Mononuclear cell (primary cell): ENCODE measurements at regions not wholly inside any gene's neighbourhood (a gene's known extent, or its start where the extent isn't known, plus 50 kb on each side); places are given as distances from the start of the nearest gene placed in this dataset.

Source experiments
- H3K27me3 ChIP-seq: 2 replicates; pipeline ENCODE4 v1.6.0; 2011; ENCODE audit warnings: low read length, control low read depth; ENCODE audit not compliant: insufficient read depth
- H3K4me1 ChIP-seq: 2 replicates; pipeline ENCODE4 v1.5.1; 2011; ENCODE audit warnings: mild to moderate bottlenecking, low read length, control low read depth; ENCODE audit not compliant: insufficient read depth
- H3K4me3 ChIP-seq: 2 replicates; pipeline ENCODE4 v1.5.1; 2011; ENCODE audit warnings: mild to moderate bottlenecking, low read length, moderate library complexity
- H3K9me3 ChIP-seq: 2 replicates; pipeline ENCODE4 v1.5.1; 2011; ENCODE audit warnings: low read depth, mild to moderate bottlenecking, control low read depth, low read length

GRCh38 chr14:101478796-101479410 lies 82.4 kb upstream of the DIO3 start:
- no peaks in the 10 kb centered on the region for H3K27me3 ChIP-seq
- H3K9me3 ChIP-seq = no peaks in the 10 kb centered on the region
- H3K4me3 ChIP-seq = no peak overlapping the region
- H3K4me1 ChIP-seq = no peaks in the 10 kb centered on the region

DNA sequence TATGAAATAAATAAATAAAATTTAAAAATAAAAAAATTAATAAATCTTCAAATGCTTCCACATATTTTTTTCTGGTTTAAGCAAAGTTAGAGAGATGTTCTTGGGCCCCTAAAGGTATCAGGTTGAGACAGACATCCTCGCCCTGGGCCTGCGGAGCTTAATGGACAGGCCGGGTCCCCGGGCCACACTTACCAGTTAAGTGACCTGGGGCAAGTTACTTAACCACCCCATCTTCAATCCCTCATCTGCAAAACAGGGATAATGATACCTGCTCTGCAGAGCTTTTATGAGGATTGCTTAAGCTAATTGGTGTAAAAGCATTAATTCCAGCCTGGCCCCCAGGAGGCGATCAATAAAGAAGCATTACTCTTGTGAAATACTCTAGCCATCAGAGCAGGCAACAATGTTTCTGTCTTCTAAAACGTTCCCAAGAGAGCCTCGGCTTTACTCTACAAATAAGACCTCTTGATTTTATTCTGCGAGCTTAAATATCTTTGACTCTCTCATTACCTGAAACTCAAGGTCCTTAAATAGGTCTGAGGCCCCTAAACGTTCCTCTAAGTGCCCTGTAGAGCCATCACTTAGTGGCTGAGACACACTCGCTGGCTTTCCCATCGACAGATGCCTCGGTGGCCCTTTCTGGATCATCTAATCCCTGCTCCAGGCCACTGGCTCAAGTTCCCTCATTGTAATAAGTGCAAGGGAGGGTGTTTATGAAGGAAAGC lies 81.1 kb upstream of the DIO3 start:
- Histone ChIP-seq H3K4me1 (no peaks in the 10 kb centered on the region), H3K9me3 (no peaks in the 10 kb centered on the region), H3K4me3 (no peak overlapping the region), H3K27me3 (no peaks in the 10 kb centered on the region)

GRCh38 chr14:101480747-101481530 lies 80.4 kb upstream of the DIO3 start:
- H3K27me3 ChIP-seq = peaks cover under 1% of the 10 kb centered on the region
- H3K9me3 ChIP-seq = peaks cover 3% of the 10 kb centered on the region
- H3K4me3 ChIP-seq = no peak overlapping the region
- no peaks in the 10 kb centered on the region for H3K4me1 ChIP-seq

- H3K27me3 ChIP-seq = peaks cover 3% of the 10 kb centered on the region
- H3K9me3 ChIP-seq = peaks cover 7% of the 10 kb centered on the region
- no peak overlapping the region for H3K4me3 ChIP-seq
- no peaks in the 10 kb centered on the region for H3K4me1 ChIP-seq
Measured at GRCh38 chr14:101481557-101481956, 79.7 kb upstream of the DIO3 start.

- Histone ChIP-seq H3K4me3 (no peak overlapping the region), H3K9me3 (peaks cover 10% of the 10 kb centered on the region), H3K4me1 (no peaks in the 10 kb centered on the region), H3K27me3 (peaks cover 3% of the 10 kb centered on the region)
Measured at GRCh38 chr14:101482066-101482465, 79.2 kb upstream of the DIO3 start.

DNA sequence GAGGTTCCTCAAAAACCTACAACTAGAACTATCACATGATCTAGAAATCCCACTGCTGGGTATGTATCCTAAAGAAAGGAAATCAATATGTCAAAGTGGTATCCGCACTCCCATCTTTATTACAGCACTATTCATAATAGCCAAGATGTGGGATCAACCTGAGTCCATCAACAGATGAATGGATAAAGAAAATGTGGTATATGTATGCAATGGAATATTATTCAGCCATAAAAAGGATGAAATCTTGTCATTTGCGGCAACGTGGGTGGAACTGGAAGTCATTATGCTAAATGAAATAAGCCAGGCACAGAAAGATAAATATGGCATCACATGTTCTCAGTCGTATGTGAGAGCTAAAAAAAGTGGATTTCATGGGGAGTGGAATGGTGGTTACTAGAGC lies 77.5 kb upstream of the DIO3 start:
- H3K4me1 ChIP-seq = no peaks in the 10 kb centered on the region
- no peak overlapping the region for H3K4me3 ChIP-seq
- H3K9me3 ChIP-seq = peaks cover 10% of the 10 kb centered on the region
- H3K27me3 ChIP-seq = peaks cover 5% of the 10 kb centered on the region

GRCh38 chr14:101489092-101489760 lies 72.1 kb upstream of the DIO3 start:
- Histone ChIP-seq H3K27me3 (peaks cover 5% of the 10 kb centered on the region), H3K4me3 (no peak overlapping the region), H3K4me1 (no peaks in the 10 kb centered on the region), H3K9me3 (peaks cover 10% of the 10 kb centered on the region)

GRCh38 chr14:101490771-101491170 lies 70.5 kb upstream of the DIO3 start:
- H3K9me3 ChIP-seq = peaks cover 9% of the 10 kb centered on the region
- H3K4me3 ChIP-seq = no peak overlapping the region
- H3K4me1 ChIP-seq = no peaks in the 10 kb centered on the region
- peaks cover 5% of the 10 kb centered on the region for H3K27me3 ChIP-seq

GRCh38 chr14:101491841-101492240 lies 69.5 kb upstream of the DIO3 start:
- Histone ChIP-seq H3K27me3 (peaks cover 2% of the 10 kb centered on the region), H3K9me3 (peaks cover under 1% of the 10 kb centered on the region), H3K4me3 (no peak overlapping the region), H3K4me1 (no peaks in the 10 kb centered on the region)

GRCh38 chr14:101492716-101493115 lies 68.6 kb upstream of the DIO3 start:
- peaks cover 2% of the 10 kb centered on the region for H3K27me3 ChIP-seq

GRCh38 chr14:101494826-101495225 lies 66.5 kb upstream of the DIO3 start:
- Histone ChIP-seq H3K9me3 (no peaks in the 10 kb centered on the region), H3K4me1 (no peaks in the 10 kb centered on the region), H3K27me3 (no peaks in the 10 kb centered on the region), H3K4me3 (no peak overlapping the region)

More at GRCh38 chr14:101492716-101493115, 68.6 kb upstream of the DIO3 start:
- H3K4me1 ChIP-seq = no peaks in the 10 kb centered on the region
- H3K4me3 ChIP-seq = no peak overlapping the region
- H3K9me3 ChIP-seq = no peaks in the 10 kb centered on the region

DNA sequence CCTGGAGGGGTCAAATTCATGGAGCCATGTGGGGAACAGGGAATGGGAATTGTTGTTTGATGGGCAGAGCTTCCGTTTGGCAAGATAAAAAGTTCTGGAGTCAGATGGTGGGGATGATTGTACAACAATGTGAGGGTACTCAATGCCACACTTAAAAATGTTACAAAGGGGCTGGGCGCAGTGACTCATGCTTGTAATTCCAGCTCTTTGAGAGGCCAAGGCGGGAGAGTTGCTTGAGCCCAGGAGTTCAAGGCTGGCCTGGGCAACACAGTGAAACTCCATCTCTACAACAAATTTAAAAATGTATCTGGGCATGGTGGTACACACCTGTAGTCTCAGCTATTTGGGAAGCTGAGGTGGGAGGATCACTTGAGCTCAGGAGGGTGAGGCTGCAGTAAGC lies 66.0 kb upstream of the DIO3 start:
- Histone ChIP-seq H3K9me3 (no peaks in the 10 kb centered on the region), H3K4me3 (no peak overlapping the region), H3K4me1 (no peaks in the 10 kb centered on the region), H3K27me3 (no peaks in the 10 kb centered on the region)

- Histone ChIP-seq H3K4me1 (no peaks in the 10 kb centered on the region), H3K27me3 (no peaks in the 10 kb centered on the region), H3K4me3 (no peak overlapping the region), H3K9me3 (no peaks in the 10 kb centered on the region)
Measured at GRCh38 chr14:101495827-101496775, 65.2 kb upstream of the DIO3 start.
